K562 (cell line): ENCODE measurements at regions not wholly inside any gene's neighbourhood (a gene's known extent, or its start where the extent isn't known, plus 50 kb on each side); places are given as distances from the start of the nearest gene placed in this dataset.
A peak's percentile ranks its signal among the peaks of the same experiment; 100 is the strongest.

Source experiments
- ATAC-seq: fragments of 200-7000 bp; cut with Tn5 transposase; 3 replicates; pipeline ENCODE4 v1.9.1; 2020; ENCODE audit warnings: moderate library complexity
- BruUV-seq: library from RNA; stranded (reverse); fragments of 400-500 nt; replicated peaks from 2 replicates; lab custom pipeline; 2021; lab: Mats Ljungman, UMichigan
- CTCF ChIA-PET: fragments of 300-600 bp; formaldehyde crosslinking; extraction: SDS; loops from one replicate; lab custom pipeline; 2021; ENCODE audit warnings: low intra/inter-chr PET ratio; lab: Yijun Ruan, JAX
- POLR2A ChIA-PET: fragments of 300-600, 350-650 bp; sonication (Branson Sonifier 250); formaldehyde crosslinking; extraction: SDS; loops from one replicate; lab custom pipeline; 2021; ENCODE audit warnings: antibody characterized with exemption, inconsistent platforms; lab: Yijun Ruan, JAX
- DNase-seq, 4 experiments: peaks; one replicate each; pipeline versions ENCODE4 v3.0.0 to v3.0.0-alpha.2; 2011 to 2018; ENCODE audit warnings: low spot score in 3 of 4, mixed read lengths in 3 of 4; ENCODE audit errors: extremely low read depth in 1 of 4
- FAIRE-seq: peaks from 2 replicates; lab custom pipeline; 2011; peaks lifted over from hg19 to GRCh38; lab: Jason Lieb, UNC
- H2AFZ ChIP-seq: 2 replicates; pipeline ENCODE4 v1.6.0; 2011; ENCODE audit warnings: low read depth, low read length, control low read depth, inconsistent platforms
- H3K27ac ChIP-seq: fragments of 200-600 bp; 3 replicates; pipeline ENCODE4 v1.8.0; 2011; ENCODE audit warnings: low read depth, mild to moderate bottlenecking, control low read depth, inconsistent platforms, low read length, moderate library complexity, mixed read lengths; ENCODE audit errors: extremely low read depth
- H3K27me3 ChIP-seq, 2 experiments: fragments of 300-600 bp in 1 of 2; 2 replicates in 1 of 2; 3 replicates in 1 of 2; pipeline versions ENCODE4 v1.6.0 to v1.8.0; 2011; ENCODE audit warnings: inconsistent platforms in 2 of 2, low read length in 2 of 2, mild to moderate bottlenecking in 1 of 2, mixed read lengths in 1 of 2, moderate library complexity in 1 of 2; ENCODE audit not compliant: control insufficient read depth in 2 of 2, insufficient read depth in 2 of 2
- H3K36me3 ChIP-seq: fragments of 300-600 bp; 3 replicates; pipeline ENCODE4 v1.8.0; 2011; ENCODE audit warnings: mild to moderate bottlenecking, low read length, inconsistent platforms; ENCODE audit not compliant: control insufficient read depth, insufficient read depth
- H3K4me1 ChIP-seq, 2 experiments: fragments of 200-600 bp in 1 of 2; replicated peaks in 1 of 2; 2 replicates in 1 of 2; 3 replicates in 1 of 2; pipeline versions ENCODE4 v1.5.1 to v1.8.0; 2011; ENCODE audit warnings: inconsistent platforms in 2 of 2, low read length in 2 of 2, mild to moderate bottlenecking in 1 of 2, mixed read lengths in 1 of 2, moderate library complexity in 1 of 2; ENCODE audit not compliant: control insufficient read depth in 2 of 2, insufficient read depth in 2 of 2
- H3K4me2 ChIP-seq: 2 replicates; pipeline ENCODE4 v1.6.1; 2011; ENCODE audit warnings: low read length, control low read depth, inconsistent platforms, mixed read lengths; ENCODE audit not compliant: insufficient read depth
- H3K4me3 ChIP-seq: fragments of 200-600 bp; sonication (generic), shearing (Covaris generic); 2 replicates; pipeline ENCODE4 v1.5.1; 2016; ENCODE audit warnings: control low read depth, inconsistent platforms
- H3K79me2 ChIP-seq: fragments of 200-600 bp; 3 replicates; pipeline ENCODE4 v1.8.0; 2011; ENCODE audit warnings: low read length, inconsistent platforms; ENCODE audit not compliant: control insufficient read depth, insufficient read depth
- H3K9ac ChIP-seq, 2 experiments: 2 replicates each; pipeline versions ENCODE4 v1.6.0 to v1.6.1; 2011; ENCODE audit warnings: low read depth in 2 of 2, low read length in 2 of 2, control low read depth in 1 of 2, inconsistent platforms in 1 of 2, mild to moderate bottlenecking in 1 of 2, mixed read lengths in 1 of 2; ENCODE audit not compliant: insufficient read depth in 1 of 2
- H3K9me1 ChIP-seq: one replicate; pipeline ENCODE4 v1.6.0; 2011; ENCODE audit warnings: inconsistent platforms, mild to moderate bottlenecking, low read length, moderate library complexity; ENCODE audit not compliant: control insufficient read depth, insufficient read depth
- H3K9me3 ChIP-seq: replicated peaks from 2 replicates; pipeline ENCODE4 v1.5.1; 2011; ENCODE audit warnings: low read depth, low read length, inconsistent platforms; ENCODE audit not compliant: control insufficient read depth, insufficient read depth
- H4K20me1 ChIP-seq: replicated peaks from 2 replicates; pipeline ENCODE4 v1.6.1; 2011; ENCODE audit warnings: low read length, inconsistent platforms, mixed read lengths; ENCODE audit not compliant: control insufficient read depth, insufficient read depth
- CBFA2T2 ChIP-seq: fragments of 450-650 bp; conservative IDR thresholded peaks from 2 replicates; pipeline ENCODE4 v1.6.1; 2017; ENCODE audit warnings: mild to moderate bottlenecking
- CHD2 ChIP-seq: IDR thresholded peaks from 2 replicates; pipeline ENCODE4 v1.6.1; 2011; ENCODE audit warnings: low read depth, low read length
- CLOCK ChIP-seq: fragments of 250-450 bp; sonication (Bioruptor Pico); IDR thresholded peaks from 2 replicates; pipeline ENCODE4 v1.4.0; 2020; ENCODE audit warnings: mild to moderate bottlenecking, moderate library complexity, borderline replicate concordance
- CTCF ChIP-seq, 3 experiments: IDR thresholded peaks in 2 of 3; conservative IDR thresholded peaks in 1 of 3; 2 replicates each; pipeline ENCODE4 v1.5.1; 2011 to 2012; ENCODE audit warnings: low read length in 3 of 3, mild to moderate bottlenecking in 3 of 3, control low read depth in 2 of 3, improper control_type of control experiment in 1 of 3, inconsistent platforms in 1 of 3, low read depth in 1 of 3, mixed read lengths in 1 of 3, moderate library complexity in 1 of 3; ENCODE audit not compliant: insufficient read depth in 2 of 3
- E2F5 ChIP-seq: sonication (generic); formaldehyde crosslinking; IDR thresholded peaks from 2 replicates; pipeline ENCODE4 v1.8.0; 2022; ENCODE audit warnings: mild to moderate bottlenecking, missing genetic modification reagents
- FOS ChIP-seq: IDR thresholded peaks from 3 replicates; pipeline ENCODE4 v1.6.1; 2011; ENCODE audit not compliant: insufficient read length; ENCODE audit errors: extremely low read depth
- KDM4B ChIP-seq, 2 experiments: fragments of 450-650 bp in 1 of 2; sonication (generic) in 1 of 2; IDR thresholded peaks; 2 replicates each; pipeline ENCODE4 v1.6.1; 2016 to 2017; ENCODE audit warnings: borderline replicate concordance in 2 of 2, antibody characterized with exemption in 1 of 2, low read depth in 1 of 2, mild to moderate bottlenecking in 1 of 2
- MYC ChIP-seq, 2 experiments: fragments of 250-450 bp in 1 of 2; sonication (Bioruptor Pico) in 1 of 2; IDR thresholded peaks; 2 replicates each; pipeline versions ENCODE4 v1.5.1 to v1.6.1; 2012 to 2021; ENCODE audit warnings: low read depth in 2 of 2, borderline replicate concordance in 1 of 2, improper control_type of control experiment in 1 of 2, low read length in 1 of 2, mild to moderate bottlenecking in 1 of 2, moderate library complexity in 1 of 2
- NRF1 ChIP-seq, 2 experiments: fragments of 450-650 bp; IDR thresholded peaks in 1 of 2; conservative IDR thresholded peaks in 1 of 2; 2 replicates each; pipeline ENCODE4 v1.6.1; 2014; ENCODE audit warnings: mild to moderate bottlenecking in 2 of 2
- RAD51 ChIP-seq: fragments of 450-650 bp; IDR thresholded peaks from 2 replicates; pipeline ENCODE4 v1.7.1; 2016; ENCODE audit warnings: low read depth, mild to moderate bottlenecking, borderline replicate concordance
- RCOR1 ChIP-seq, 2 experiments: IDR thresholded peaks; 2 replicates each; pipeline ENCODE4 v1.6.1; 2012; ENCODE audit warnings: low read depth in 2 of 2, low read length in 2 of 2, borderline replicate concordance in 1 of 2, improper control_type of control experiment in 1 of 2
- STAT6 ChIP-seq: sonication (generic); formaldehyde crosslinking; IDR thresholded peaks from 2 replicates; pipeline ENCODE4 v1.8.1; 2023; ENCODE audit warnings: mild to moderate bottlenecking, missing genetic modification reagents
- ZNF436 ChIP-seq: fragments of 250-450, 450-650 bp; sonication (Bioruptor Pico); formaldehyde crosslinking; IDR thresholded peaks from 2 replicates; pipeline ENCODE4 v1.7.0; 2020; ENCODE audit warnings: mild to moderate bottlenecking
- ZNF79 ChIP-seq: fragments of 250-450 bp; sonication (Bioruptor Pico); IDR thresholded peaks from 2 replicates; pipeline ENCODE4 v1.4.0; 2020; ENCODE audit warnings: low read depth, mild to moderate bottlenecking, moderate library complexity
- WGBS: fragments of 100-300 bp; shearing (Covaris generic); methylation state at CpG from one replicate; pipeline ENCODE4 v1.1.6; 2016; ENCODE audit warnings: low coverage, mixed read lengths; ENCODE audit not compliant: insufficient coverage; ENCODE audit errors: missing lambda C conversion rate; 5-methylcytosine and 5-hydroxymethylcytosine counted together
- in situ Hi-C: fragments of 300-500 bp; cut with MboI; formaldehyde crosslinking; loops from 4 replicates; pipeline ENCODE4 v1.15.0; 2018; ENCODE audit warnings: inconsistent platforms, mixed read lengths
- intact Hi-C: fragments of 100-400 bp; cut with micrococcal nuclease; formaldehyde crosslinking; loops from 2 replicates; pipeline ENCODE4 v1.14.2; 2022

- Histone ChIP-seq H3K79me2 (no peaks in the 10 kb centered on the region), H3K27ac (no peak overlapping the region), H3K9me1 (no peaks in the 10 kb centered on the region), H3K27me3 (no peaks in the 10 kb centered on the region), H3K4me2 (no peak overlapping the region; the same call in 1 of the 2 replicates), H3K36me3 (no peaks in the 10 kb centered on the region), H4K20me1 (no peaks in the 10 kb centered on the region), H3K4me3 (no peak overlapping the region), H2AFZ (peak overlapping the region; percentile 73), H3K4me1 (peaks cover 0 to 4% of the 10 kb centered on the region in 2 experiments; a peak in 3 of 5 replicates), H3K9ac (no peak overlapping the region), H3K9me3 (no peaks in the 10 kb centered on the region)
- BruUV-seq = no TSS peak
- ATAC-seq = peak; percentile 87
- intact Hi-C loops (no loop called here), in situ Hi-C loops (no loop called here)
- WGBS = 29% methylated on average over 5 of the region's 6 CpGs
- POLR2A ChIA-PET = interaction anchor here (0.6 to 0.7 kb wide), 2 partner anchors 89 to 103 kb away, joined by 3 to 5 read pairs; no protein-coding TSS in a partner anchor
- CTCF ChIA-PET = no interaction called here
- DNase-seq = peak; percentile 40 to 78 (median 76)
- peak; percentile 77 for FAIRE-seq
- TF ChIP-seq E2F5 (CRISPR knock-in tag) (no peak), MYC (IDR thresholded peaks at IDR 0.05; ENCODE audit: low read depth, low read length) (no peak), MYC (CRISPR knock-in tag; IDR thresholded peaks at IDR 0.05; ENCODE audit: borderline replicate concordance, low read depth) (no peak), FOS (peak; percentile 1), RCOR1 (IDR thresholded peaks at IDR 0.05; ENCODE audit: borderline replicate concordance in 1 of 2, low read depth in 2 of 2, low read length in 2 of 2) (no peak), NRF1 (conservative IDR thresholded peaks at IDR 0.05 in 1 of 2, IDR thresholded peaks at IDR 0.05 in 1 of 2) (0 out of 4 replicates have a peak, but pooled peaks of 1 of the 2 experiments have one; percentile 16), KDM4B (IDR thresholded peaks at IDR 0.05; ENCODE audit: borderline replicate concordance in 2 of 2, low read depth in 1 of 2) (no peak), CBFA2T2 (peak; percentile 39), STAT6 (CRISPR knock-in tag) (no peak), CLOCK (CRISPR knock-in tag) (no peak), CHD2 (no peak), ZNF436 (CRISPR knock-in tag) (no peak), CTCF (IDR thresholded peaks at IDR 0.05 in 2 of 3, conservative IDR thresholded peaks at IDR 0.05 in 1 of 3; ENCODE audit: insufficient read depth in 2 of 3, low read depth in 1 of 3, low read length in 3 of 3) (no peak), ZNF79 (CRISPR knock-in tag) (no peak), RAD51 (peak; percentile 94)
Measured at GRCh38 chrX:40197071-40197470, 99.3 kb upstream of the BCOR start.
